OCI-LY1 (cell line): ENCODE measurements at regions not wholly inside any gene's neighbourhood (a gene's known extent, or its start where the extent isn't known, plus 50 kb on each side); places are given as distances from the start of the nearest gene placed in this dataset.

Experiments
- CTCF ChIP-seq: fragments of 200-600 bp; sonication (generic), shearing (Covaris generic); IDR thresholded peaks from 2 replicates; pipeline ENCODE4 v1.5.1; 2017; ENCODE audit warnings: mild to moderate bottlenecking, antibody characterized with exemption, low read length, moderate library complexity, mixed read lengths
- EZH2 ChIP-seq: fragments of 200-600 bp; sonication (generic), shearing (Covaris generic); IDR thresholded peaks from 2 replicates; pipeline ENCODE4 v1.8.0; 2017; ENCODE audit warnings: borderline replicate concordance, mixed run types, mild to moderate bottlenecking, antibody characterized with exemption, low read length, moderate library complexity, mixed read lengths

- TF ChIP-seq CTCF = no peak
- TF ChIP-seq EZH2 = no peak
Observed at GRCh38 chr2:64390586-64390985, 63.4 kb upstream of the LGALSL start.
